NCI-H345 treated with DMSO at 0.1 percent for 48 hours (cell line): ENCODE measurements at regions not wholly inside any gene's neighbourhood (a gene's known extent, or its start where the extent isn't known, plus 50 kb on each side); places are given as distances from the start of the nearest gene placed in this dataset.
A peak's percentile ranks its signal among the peaks of the same experiment; 100 is the strongest.
"Not testable (repeated sequence)": the region's sequence is repeated elsewhere in the genome, so short reads cannot be mapped to it uniquely, and the experiment has no call there.

Source experiments
- DNase-seq: peaks from one replicate; lab custom pipeline; 2025; ENCODE audit not compliant: unreplicated experiment; lab: John Stamatoyannopoulos, UW

DNA sequence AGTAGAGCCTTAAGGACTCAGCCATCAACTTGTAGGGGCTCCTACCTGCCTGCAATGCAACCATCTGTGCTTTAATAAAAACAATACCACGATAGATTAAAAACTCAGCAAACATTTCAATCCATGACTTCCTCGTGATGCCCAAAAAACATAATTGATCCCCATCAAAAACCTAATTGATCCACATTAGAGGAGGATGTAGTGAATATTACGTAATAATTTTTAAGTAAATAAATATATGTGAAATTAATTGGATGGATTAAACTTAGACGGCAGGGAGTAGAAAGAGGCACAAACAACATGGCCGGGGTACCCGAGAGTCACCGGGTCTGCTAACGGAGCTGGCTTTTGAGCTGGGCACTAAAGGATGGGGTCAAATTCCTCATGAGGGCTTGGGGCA, 87.3 kb downstream of the ARL4C start:
- no peak for DNase-seq

DNA sequence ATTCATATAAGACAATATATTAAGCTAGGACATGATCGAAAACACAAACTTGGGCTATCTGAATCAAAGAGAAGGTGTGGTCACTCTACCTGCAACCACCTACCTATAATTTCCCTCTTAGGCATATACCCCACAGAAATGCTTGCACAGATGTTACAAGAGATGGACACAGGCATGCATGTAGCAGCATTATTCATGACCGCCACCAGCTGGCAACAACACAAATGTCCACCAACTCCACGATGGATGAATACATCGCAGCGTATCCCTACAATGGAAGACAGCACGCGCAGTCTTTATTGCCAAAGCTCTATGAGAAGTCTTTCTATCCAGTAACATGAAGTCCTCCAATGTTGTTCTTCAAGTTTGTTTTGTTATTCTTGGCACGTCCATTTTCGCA, 90.8 kb downstream of the ARL4C start:
- DNase-seq = no peak

DNA sequence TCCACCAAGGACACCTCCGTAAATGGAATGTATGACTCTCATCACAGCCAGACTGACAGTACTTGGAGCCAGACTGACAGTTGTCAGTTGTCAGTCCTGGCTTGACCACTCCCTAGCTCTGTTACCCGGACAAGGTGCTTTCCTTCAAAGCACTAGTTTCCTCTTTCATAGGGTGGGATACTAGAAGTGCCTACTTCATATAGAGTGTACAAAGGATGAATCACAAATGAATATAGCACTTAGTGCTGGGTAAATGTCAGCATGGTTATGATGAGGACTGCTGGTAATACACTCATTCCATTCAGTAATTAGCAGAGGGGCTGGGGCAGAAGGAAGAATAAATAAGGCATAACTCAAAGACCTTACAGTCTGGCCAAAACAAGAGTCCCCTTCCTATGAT, 91.4 kb downstream of the ARL4C start:
- DNase-seq = no peak

DNA sequence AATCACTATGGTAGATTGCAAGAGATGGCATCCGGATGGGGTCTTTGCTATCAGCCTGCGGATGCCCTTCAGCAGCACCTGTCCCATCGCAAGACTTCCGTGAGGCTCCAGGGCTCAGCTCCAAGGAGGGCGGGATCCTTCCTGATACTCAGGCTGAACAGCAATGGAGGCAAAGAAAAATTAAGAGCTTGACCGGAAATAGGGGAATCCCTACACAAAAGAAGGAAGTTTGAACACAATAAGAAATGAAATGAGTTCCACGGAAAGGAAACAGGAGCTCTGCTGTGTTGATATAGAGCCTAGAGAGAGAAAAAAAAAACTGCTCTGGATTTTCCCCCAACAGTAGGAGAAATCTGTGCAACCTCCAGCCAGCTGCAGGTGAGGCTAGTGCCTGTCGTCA, 91.9 kb downstream of the ARL4C start:
- no peak for DNase-seq

GRCh38 chr2:234403751-234404150, 93.1 kb downstream of the ARL4C start:
- no peak for DNase-seq

GRCh38 chr2:234403074-234403473, 93.8 kb downstream of the ARL4C start:
- DNase-seq = no peak

- no peak for DNase-seq
Measured at GRCh38 chr2:234401426-234401825, 95.5 kb downstream of the ARL4C start.

DNA sequence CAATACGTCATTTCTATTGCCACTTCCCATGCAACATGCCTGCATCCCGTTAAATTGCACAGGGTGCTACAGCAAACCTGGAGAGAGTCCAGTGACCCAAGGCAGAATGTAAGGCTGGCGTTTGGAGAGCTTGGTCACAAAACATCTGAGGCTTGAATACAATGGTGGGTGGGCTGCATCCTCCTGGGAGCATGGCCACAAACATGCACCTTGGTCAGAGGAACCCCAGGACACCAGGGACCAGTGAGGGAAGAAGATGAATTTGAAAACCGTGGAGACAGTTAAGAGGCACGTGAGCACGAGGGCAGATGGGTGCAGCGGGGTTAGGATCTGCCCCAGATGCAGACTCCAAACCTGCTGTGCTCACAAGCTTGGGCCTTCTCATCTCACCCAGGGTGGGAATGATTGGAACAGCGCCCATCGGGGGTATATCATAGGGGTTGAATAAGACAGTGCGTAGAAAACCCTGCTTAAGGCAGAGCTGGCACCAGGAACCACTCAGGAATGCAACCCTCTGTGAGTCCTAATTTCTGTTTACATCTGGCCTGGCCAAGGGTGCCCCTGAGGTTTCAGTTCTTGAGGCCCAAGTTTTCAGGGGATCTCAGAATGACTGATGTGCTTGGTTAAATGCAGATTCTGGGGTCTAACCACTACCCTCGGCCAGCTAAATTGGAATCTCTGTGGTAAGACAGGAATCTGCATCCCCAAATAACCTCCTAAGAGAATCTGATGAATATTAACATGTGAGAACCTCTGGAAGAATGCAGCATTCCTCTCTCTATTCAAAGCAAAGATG, 97.2 kb downstream of the ARL4C start:
- no peak for DNase-seq

DNA sequence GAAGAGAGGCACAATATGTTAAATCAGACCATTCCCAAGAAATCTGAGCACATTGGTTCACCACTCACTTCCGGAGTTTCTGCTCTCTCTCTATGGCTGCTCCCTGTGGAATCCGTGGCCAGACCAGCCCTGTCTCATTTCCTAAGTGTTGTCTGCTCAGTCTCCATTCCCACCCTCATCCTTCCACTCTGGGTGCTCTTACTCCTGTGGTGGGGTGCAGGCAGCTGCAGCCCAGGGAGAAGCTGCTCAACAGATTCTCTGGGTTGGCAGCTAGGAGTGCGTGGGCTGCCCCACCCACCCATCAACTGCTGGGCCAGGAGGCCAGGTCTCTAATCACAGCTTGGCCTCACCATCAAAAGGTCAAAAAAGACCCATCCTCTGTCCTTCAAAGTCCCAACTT, 98.3 kb downstream of the ARL4C start:
- no peak for DNase-seq

DNA sequence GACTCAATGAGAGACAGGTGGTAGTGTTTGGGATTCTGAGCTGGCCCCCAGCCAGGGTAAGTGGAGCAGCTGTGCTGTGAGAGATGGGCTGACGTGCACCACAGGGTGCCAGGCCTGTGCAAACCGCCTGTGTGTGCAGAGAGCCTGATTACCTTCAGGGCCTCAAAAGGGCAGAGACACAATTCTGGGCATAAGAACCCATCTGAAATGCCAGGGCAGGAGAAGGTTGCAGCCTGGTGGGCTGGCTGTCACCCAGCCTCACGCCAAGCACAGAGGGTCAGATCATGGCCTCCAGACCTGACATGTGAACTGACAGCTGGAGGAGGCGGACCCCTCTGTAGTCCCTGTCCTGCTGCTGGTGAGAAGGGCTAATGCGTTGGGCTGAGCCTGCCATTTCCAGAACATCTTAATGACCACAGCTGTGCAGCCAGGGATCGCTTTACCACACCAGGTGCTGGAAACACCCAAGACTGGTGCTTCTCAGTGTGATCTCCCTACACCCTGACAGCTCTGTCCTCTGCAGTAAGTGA, 100.9 kb downstream of the ARL4C start:
- DNase-seq = peak; percentile 97

DNA sequence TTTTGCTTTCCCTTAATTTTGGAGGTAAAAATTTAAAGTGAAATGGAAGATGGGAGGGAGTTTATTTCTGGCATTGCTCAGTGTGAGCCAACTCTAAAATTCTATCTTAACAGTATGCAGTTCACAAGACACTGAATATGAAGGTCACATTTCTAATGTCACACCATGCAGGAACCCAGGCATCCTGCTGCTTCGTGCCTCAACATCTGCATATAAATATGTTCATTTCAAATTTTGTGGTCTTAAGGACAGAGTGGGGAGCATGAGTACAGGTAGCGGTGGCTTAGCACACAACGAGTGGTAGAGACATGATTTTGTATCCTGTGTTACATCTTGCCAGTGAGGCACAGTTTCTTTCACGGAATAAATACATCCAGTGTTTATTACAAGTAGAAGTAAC, 102.4 kb downstream of the ARL4C start:
- no peak for DNase-seq

DNA sequence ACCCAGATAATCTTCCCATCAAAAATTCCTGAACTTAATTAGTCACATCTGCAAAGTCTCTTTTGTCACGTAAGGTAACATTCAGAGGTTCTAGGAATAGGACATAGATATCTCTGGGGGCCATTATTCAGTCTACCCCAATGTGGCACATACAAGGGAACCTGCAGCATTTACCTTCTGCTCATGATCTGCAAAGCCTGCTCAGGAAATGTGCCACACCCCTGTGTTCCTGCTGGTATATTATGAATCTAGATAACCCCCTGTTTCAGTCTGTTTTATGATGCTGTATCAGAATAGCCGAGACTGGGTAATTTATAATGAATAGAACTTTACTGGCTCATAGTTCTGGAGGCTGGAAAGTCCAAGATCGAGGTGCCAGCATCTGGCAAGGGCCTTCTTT, 103.5 kb downstream of the ARL4C start:
- no peak for DNase-seq

DNA sequence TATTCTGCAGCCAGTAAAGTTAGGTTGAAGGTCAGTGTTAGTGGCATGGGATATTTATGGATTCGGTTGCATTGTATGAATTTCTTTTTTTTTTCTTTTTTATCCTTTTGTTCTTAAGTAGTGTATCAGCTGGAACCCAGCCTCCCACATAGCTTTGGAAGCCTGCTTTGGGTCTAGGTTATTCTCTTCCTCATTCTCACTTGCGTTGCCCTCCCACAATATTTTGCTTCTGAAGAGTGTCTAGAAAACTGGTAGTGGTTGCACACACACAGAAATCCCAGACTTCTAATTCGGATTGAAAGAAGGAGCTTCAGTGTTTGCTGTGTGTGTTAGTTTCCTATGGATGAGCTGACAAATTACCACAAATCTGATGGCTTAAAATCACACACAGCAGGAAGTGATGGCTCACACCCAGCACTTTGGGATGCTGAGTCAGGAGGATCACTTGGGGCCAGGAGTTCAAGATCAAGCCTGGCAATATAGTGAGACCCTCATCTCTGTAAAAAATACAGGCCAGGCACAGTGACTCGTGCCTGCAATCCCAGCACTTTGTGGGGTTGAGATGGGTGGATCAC, 104.8 kb downstream of the ARL4C start:
- DNase-seq = no peak

DNA sequence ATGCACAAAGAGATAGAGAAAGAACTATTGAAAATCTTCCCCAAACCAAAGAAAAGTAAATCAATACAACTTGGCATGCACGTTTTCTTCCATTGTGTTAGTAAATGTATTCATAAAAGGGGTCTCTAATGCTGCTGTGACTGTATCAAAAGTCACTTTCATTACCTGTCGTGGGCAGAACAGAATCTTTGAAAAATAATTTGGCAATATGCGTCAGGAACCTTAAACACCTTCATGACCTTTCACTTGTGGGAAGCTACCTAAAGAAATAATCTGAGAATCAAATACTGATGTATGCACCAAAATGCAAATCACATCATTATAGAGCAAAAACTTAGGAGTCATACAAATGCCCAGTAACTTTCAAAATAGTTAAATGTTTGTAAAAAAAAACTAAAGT, 105.3 kb downstream of the ARL4C start:
- DNase-seq = no peak

DNA sequence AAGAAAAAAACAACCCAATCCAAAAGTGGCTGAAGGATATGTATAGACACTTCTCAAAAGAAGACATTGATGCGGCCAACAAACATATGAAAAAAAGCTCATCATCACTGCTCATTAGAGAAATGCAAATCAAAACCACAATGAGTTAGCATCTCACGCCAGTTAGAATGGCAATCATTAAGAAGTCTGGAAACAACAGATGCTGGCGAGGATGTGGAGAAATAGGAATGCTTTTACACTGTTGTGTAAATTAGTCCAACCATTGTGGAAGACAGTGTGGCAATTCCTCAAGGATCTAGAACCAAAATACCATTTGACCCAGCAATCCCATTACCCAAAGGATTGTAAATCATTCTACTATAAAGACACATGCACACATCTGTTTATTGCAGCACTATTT, 107.2 kb downstream of the ARL4C start:
- not testable (repeated sequence) for DNase-seq

DNA sequence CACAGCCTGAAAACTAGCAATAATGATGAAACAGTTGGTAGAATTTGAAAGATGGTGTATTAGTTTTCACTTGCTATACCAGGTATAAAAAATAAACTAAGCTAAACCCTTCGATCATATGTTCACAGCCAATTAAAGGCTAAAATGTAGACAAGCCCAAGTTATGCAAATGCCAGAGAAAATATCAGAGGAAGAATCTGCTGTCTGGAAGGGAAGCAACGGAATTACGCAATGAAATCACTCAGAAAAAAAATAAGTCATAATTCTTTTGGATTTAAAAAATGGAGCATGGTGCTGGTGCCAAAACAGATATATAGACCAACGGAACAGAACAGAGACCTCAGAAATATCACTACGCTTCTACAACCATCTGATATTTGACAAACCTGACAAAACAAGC, 108.3 kb downstream of the ARL4C start:
- no peak for DNase-seq

DNA sequence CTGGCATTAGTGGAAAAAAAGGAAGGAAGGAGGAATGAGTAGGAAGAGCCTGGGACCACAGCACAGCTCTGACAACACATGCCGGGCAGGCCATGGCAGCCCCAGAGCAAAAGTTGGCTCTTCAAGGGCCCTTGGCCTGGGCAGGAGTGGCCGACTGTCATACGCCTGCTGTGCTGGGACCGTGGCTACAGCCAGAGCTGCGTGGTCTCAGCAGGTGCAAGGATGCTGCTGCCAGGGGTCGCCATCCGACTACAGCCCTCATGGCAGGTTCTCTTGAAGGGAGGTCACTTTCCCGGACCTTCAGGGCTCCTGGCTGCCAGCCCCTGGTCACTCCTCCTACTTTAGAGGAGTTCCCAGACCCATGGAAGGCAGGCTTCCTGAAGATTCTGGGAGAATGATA, 109.9 kb downstream of the ARL4C start:
- no peak for DNase-seq

GRCh38 chr2:234382131-234382530, 114.8 kb downstream of the ARL4C start:
- no peak for DNase-seq

DNA sequence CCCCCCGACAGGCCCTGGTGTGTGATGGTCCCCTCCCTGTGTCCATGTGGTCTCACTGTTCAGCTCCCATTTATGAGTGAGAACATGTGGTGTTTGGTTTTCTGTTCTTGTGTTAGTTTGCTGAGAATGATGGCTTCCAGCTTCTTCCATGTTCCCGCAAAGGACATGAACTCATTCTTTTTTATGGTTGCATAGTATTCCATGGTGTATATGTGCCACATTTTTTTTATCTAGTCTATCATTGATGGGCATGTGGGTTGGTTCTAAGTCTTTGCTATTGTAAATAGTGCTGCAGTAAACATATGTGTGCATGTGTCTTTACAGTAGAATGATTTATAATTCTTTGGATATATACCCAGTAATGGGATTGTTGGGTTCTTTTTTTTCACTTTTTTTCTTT, 117.9 kb downstream of the ARL4C start:
- not testable (repeated sequence) for DNase-seq

GRCh38 chr2:234378440-234378839, 118.4 kb downstream of the ARL4C start:
- DNase-seq = no peak

DNA sequence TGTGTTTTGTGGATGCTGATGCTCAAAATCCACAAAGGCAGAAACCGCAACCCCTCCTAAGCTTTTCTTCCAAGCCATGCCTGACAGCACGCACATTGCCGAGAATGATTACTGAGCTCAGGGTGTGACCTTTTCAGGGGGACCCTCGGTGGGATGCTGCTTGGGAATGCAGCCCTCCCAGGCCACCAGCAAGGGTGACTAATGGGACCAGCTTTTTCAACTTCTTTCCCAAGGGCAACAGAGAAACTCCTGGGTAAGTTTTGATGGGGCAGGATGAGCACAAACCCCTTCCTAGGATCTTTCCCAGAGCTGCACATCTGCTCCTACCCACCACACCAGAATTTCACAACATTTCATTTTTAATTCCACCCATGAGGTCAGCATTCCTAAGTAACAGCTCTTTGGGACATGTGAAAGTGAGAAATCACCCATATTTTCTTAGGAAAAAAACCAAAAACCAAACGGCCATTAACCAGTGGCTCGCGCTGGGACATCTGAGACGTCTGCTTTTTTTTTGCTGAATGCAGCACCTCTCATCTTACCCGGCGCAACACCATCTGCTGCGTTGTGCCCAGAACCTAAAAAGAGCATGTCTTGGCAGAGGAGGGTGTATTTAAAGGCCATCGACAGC, 119.0 kb downstream of the ARL4C start:
- no peak for DNase-seq

DNA sequence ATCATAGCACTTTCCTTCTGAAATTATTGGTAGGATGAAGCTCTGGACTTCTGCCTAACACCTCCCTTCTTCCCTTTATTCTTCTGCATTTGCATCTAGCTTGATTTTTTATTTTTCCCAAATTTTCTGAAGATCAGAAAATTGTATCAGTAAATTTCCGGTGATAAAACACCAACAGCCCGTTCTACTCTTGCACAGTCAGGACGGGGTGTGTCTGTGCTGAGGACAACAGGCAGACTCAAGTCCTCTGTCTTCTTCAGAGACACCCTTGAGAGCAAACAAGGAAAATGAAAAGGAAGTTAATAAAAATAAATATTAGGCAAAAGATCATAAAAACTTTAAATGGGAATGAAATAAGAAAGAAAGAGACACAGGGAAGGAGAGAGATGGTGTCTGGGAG, 120.7 kb downstream of the ARL4C start:
- DNase-seq = no peak
